ENCODE measurements at regions not wholly inside any gene's neighbourhood (a gene's known extent, or its start where the extent isn't known, plus 50 kb on each side); places are given as distances from the start of the nearest gene placed in this dataset.

DNA sequence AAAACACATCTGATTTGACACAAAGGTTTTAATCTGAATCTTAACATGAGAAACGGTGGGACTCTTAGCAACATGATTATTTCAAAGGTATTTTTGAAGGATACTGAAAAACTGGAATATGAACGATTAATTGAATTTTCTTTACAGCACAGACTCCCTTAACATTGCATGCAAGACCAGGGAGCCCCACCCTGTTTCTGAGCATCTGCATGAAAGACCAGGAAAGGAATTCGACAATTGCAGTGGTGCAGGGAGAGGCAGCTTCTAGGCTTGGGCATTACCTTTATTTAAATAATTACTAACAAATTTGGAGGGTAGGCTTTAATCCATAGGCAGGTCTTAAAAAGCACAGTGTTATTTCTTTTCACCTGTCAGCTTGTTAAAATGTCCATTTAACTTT, 240.6 kb upstream of the TOPAZ1 start:
- TF ChIP-seq CTCF (IDR thresholded peaks at IDR 0.05), result no peak
- TF ChIP-seq POLR2A (IDR thresholded peaks at IDR 0.05), result no peak
- TF ChIP-seq POLR2AphosphoS5 (IDR thresholded peaks at IDR 0.05; ENCODE audit: insufficient read depth in 1 of 2, low read depth in 1 of 2), result no peak

Measured in vagina (tissue), 2 donors.